Spleen (tissue), 11 donors: ENCODE measurements at regions not wholly inside any gene's neighbourhood (a gene's known extent, or its start where the extent isn't known, plus 50 kb on each side); places are given as distances from the start of the nearest gene placed in this dataset.

Source experiments
- DNase-seq: peaks from one replicate; pipeline ENCODE4 v3.0.0-alpha.2; 2020
- H3K27ac ChIP-seq, 8 donors: fragments of 200-600 bp; sonication (generic) in 7 of 8; 1 replicate in 4 of 8; 2 replicates in 4 of 8; pipeline versions ENCODE4 v1.5.0 to v1.8.0; 2016 to 2021; ENCODE audit warnings: inconsistent platforms in 4 of 8, mild to moderate bottlenecking in 4 of 8, moderate library complexity in 1 of 8
- H3K27me3 ChIP-seq, 7 donors: fragments of 200-600 bp; sonication (generic) in 6 of 7; replicated peaks in 1 of 7; 1 replicate in 4 of 7; 2 replicates in 3 of 7; pipeline versions ENCODE4 v1.5.0 to v1.8.0; 2016 to 2021; ENCODE audit warnings: inconsistent platforms in 3 of 7, mild to moderate bottlenecking in 1 of 7
- H3K36me3 ChIP-seq, 6 donors: fragments of 200-600 bp; sonication (generic) in 5 of 6; 1 replicate in 4 of 6; 2 replicates in 2 of 6; pipeline versions ENCODE4 v1.5.0 to v1.8.0; 2016 to 2021; ENCODE audit warnings: inconsistent platforms in 2 of 6
- H3K4me1 ChIP-seq, 6 donors: fragments of 200-600 bp; sonication (generic) in 5 of 6; 1 replicate in 3 of 6; 2 replicates in 3 of 6; pipeline versions ENCODE4 v1.5.0 to v1.8.0; 2016 to 2021; ENCODE audit warnings: inconsistent platforms in 3 of 6
- H3K4me3 ChIP-seq, 8 donors: fragments of 200-600 bp; sonication (generic) in 7 of 8; 1 replicate in 4 of 8; 2 replicates in 4 of 8; pipeline versions ENCODE4 v1.5.0 to v1.8.0; 2016 to 2021; ENCODE audit warnings: inconsistent platforms in 4 of 8, mild to moderate bottlenecking in 4 of 8, moderate library complexity in 2 of 8
- H3K9me3 ChIP-seq, 8 donors: fragments of 200-600 bp; sonication (generic) in 7 of 8; 1 replicate in 4 of 8; 2 replicates in 4 of 8; pipeline versions ENCODE4 v1.5.0 to v1.8.0; 2016 to 2021; ENCODE audit warnings: inconsistent platforms in 4 of 8
- POLR2A ChIP-seq, 3 donors: fragments of 450-650 bp; IDR thresholded peaks; one replicate each; pipeline ENCODE4 v1.5.1; 2017; ENCODE audit warnings: antibody characterized with exemption in 3 of 3, mild to moderate bottlenecking in 1 of 3
- POLR2AphosphoS5 ChIP-seq, 3 donors: sonication (generic); formaldehyde crosslinking; IDR thresholded peaks; one replicate each; pipeline ENCODE4 v1.5.1; 2017; ENCODE audit warnings: antibody characterized with exemption in 3 of 3
- WGBS, 5 donors: extraction: QIAGEN DNeasy Blood & Tissue Kit in 3 of 5; methylation state at CpG; one replicate each; pipeline versions ENCODE4 v1.1.5 to v1.1.7; 2013 to 2018; 5-methylcytosine and 5-hydroxymethylcytosine counted together
- intact Hi-C: fragments of 100-400 bp; cut with DNase I; formaldehyde crosslinking; loops from one replicate; pipeline ENCODE4 v1.15.0; 2023; ENCODE audit warnings: low total_unique reads
- TF ChIP-seq, protein P1 (sequence below), 11 experiments: fragments of 200-600 bp in 7 of 11; fragments of 450-650 bp in 4 of 11; sonication (generic) in 4 of 11; IDR thresholded peaks in 8 of 11; conservative IDR thresholded peaks in 3 of 11; 1 replicate in 7 of 11; 2 replicates in 4 of 11; pipeline versions ENCODE4 v1.4.0 to v1.8.0; 2016 to 2021; ENCODE audit warnings: antibody characterized with exemption in 11 of 11, inconsistent platforms in 4 of 11, mild to moderate bottlenecking in 1 of 11
- donor health status: healthy with polysubstance abuse.
- donor health status: DM: no; HTN: no; CAD: no; lungs with moderate emphysema.
- donor health status: DM: no; HTN: no; CAD: no.
- donor health status: Bipolar disorder and iron deficiency.
- donor health status: healthy.
- donor health status: DM: no; HTN: no; CAD: no.
- donor health status: DM: yes; HTN: yes; CAD: no.

DNA sequence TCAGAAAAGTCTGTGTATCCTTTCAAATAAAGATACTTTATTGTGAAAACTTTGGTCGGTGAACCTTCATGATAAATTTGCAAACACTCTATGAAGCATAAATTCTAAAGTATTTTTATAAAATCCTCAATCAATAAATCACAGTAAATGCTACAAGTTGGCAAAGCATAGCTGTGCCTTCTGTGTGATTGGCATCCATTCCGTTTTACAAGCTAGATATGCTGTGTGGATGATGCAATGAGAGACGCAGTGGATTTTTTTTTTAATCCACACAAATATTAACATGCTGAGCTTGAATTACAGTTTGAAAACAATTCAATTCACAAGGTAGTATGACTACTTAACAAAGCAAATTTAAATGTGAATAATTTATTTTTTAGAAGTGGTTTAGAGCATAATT is 937.2 kb downstream of the ZPLD1 start:
- WGBS, 5 donors, result 76 to 87% (median 84%) methylated on average over 3 of the region's 3 CpGs

DNA sequence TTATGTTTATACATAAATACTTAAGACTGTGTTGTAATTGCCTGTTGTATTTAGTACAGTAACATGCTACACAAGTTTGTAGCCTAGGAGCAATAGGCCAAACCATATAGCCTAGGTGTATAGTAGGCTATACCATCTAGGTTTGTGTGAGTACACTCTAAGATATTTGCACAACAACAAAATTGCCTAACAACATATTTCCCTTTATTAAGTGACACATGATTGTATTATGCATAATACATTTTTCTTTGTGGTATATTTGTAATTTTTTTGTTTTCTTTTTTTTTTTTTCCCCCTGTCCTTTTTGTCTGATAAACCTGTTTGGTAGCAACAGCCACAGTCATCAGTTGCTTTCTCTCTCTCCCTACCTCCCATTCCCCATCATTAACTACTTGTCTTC is 945.6 kb downstream of the ZPLD1 start:
- no peaks in the 10 kb centered on the region for H3K27me3 ChIP-seq
- no peaks in the 10 kb centered on the region for H3K36me3 ChIP-seq
- H3K9me3 ChIP-seq, result no peaks in the 10 kb centered on the region
- intact Hi-C loops, result no loop called here
- no peaks in the 10 kb centered on the region for H3K4me1 ChIP-seq
- no peak overlapping the region for H3K4me3 ChIP-seq
- no peak overlapping the region for H3K27ac ChIP-seq
- TF ChIP-seq, protein P1, sequence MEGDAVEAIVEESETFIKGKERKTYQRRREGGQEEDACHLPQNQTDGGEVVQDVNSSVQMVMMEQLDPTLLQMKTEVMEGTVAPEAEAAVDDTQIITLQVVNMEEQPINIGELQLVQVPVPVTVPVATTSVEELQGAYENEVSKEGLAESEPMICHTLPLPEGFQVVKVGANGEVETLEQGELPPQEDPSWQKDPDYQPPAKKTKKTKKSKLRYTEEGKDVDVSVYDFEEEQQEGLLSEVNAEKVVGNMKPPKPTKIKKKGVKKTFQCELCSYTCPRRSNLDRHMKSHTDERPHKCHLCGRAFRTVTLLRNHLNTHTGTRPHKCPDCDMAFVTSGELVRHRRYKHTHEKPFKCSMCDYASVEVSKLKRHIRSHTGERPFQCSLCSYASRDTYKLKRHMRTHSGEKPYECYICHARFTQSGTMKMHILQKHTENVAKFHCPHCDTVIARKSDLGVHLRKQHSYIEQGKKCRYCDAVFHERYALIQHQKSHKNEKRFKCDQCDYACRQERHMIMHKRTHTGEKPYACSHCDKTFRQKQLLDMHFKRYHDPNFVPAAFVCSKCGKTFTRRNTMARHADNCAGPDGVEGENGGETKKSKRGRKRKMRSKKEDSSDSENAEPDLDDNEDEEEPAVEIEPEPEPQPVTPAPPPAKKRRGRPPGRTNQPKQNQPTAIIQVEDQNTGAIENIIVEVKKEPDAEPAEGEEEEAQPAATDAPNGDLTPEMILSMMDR (IDR thresholded peaks at IDR 0.05 in 8 of 11, conservative IDR thresholded peaks at IDR 0.05 in 3 of 11), result no peak
- TF ChIP-seq POLR2AphosphoS5 (IDR thresholded peaks at IDR 0.05) (no peak), POLR2A (IDR thresholded peaks at IDR 0.05) (no peak)
- no peak for DNase-seq

More for the DNA sequence above, 937.2 kb downstream of the ZPLD1 start:
- intact Hi-C loops, result no loop called here
- no peaks in the 10 kb centered on the region for H3K27me3 ChIP-seq
- no peak for DNase-seq
- H3K4me3 ChIP-seq, result no peak overlapping the region
- TF ChIP-seq, protein P1 (IDR thresholded peaks at IDR 0.05 in 8 of 11, conservative IDR thresholded peaks at IDR 0.05 in 3 of 11), result no peak
- TF ChIP-seq POLR2A (IDR thresholded peaks at IDR 0.05), result no peak
- no peak for TF ChIP-seq POLR2AphosphoS5 (IDR thresholded peaks at IDR 0.05)
- H3K36me3 ChIP-seq, result no peaks in the 10 kb centered on the region
- no peaks in the 10 kb centered on the region for H3K4me1 ChIP-seq
- H3K9me3 ChIP-seq, result peaks cover 0 to 3% (median 0%) of the 10 kb centered on the region in 8 donors
- no peak overlapping the region for H3K27ac ChIP-seq

DNA sequence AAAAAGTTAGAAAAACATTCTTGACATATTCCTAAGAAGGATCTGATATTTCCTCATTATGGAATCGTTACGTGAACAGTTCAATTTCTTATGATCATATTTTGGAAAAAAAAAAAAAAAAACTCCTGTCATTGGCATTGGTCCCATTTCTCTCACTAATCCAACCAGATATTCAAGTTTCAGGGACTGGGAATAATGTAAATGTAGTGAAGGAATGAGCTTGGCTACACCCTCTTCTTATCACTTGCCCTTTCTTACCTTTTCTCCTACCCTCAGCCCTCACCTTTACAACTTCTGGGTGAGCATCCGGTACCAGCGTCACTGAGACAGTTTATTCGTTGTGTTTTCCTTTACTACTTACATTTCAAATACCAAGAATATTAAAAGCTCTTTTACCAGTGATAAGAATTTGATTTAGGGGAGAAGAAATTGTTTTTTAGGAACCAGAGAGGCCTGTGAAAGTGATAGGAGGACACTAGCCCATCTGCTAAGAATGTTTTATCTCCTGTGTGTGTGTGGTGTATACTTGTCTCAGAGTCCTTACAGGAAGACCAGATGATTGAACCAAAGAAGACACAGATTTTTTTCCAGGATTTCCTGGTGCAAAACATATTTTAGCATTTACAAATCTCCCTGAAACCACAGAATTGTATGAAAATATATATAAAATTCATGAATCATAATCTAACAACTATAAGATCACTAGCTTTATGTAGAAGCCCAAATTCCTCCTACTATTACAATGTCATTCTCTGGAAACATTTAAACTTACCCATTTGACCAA is 946.7 kb downstream of the ZPLD1 start:
- TF ChIP-seq POLR2A (IDR thresholded peaks at IDR 0.05), result no peak
- no peak for TF ChIP-seq POLR2AphosphoS5 (IDR thresholded peaks at IDR 0.05)
- TF ChIP-seq, protein P1 (IDR thresholded peaks at IDR 0.05 in 8 of 11, conservative IDR thresholded peaks at IDR 0.05 in 3 of 11), result no peak
- Histone ChIP-seq H3K9me3 (no peaks in the 10 kb centered on the region), H3K4me1 (no peaks in the 10 kb centered on the region), H3K27ac (no peak overlapping the region), H3K27me3 (no peaks in the 10 kb centered on the region), H3K36me3 (no peaks in the 10 kb centered on the region), H3K4me3 (no peak overlapping the region)
- 84 to 91% (median 89%) methylated on average over 5 of the region's 5 CpGs for WGBS, 5 donors
- DNase-seq, result no peak
- intact Hi-C loops, result no loop called here

DNA sequence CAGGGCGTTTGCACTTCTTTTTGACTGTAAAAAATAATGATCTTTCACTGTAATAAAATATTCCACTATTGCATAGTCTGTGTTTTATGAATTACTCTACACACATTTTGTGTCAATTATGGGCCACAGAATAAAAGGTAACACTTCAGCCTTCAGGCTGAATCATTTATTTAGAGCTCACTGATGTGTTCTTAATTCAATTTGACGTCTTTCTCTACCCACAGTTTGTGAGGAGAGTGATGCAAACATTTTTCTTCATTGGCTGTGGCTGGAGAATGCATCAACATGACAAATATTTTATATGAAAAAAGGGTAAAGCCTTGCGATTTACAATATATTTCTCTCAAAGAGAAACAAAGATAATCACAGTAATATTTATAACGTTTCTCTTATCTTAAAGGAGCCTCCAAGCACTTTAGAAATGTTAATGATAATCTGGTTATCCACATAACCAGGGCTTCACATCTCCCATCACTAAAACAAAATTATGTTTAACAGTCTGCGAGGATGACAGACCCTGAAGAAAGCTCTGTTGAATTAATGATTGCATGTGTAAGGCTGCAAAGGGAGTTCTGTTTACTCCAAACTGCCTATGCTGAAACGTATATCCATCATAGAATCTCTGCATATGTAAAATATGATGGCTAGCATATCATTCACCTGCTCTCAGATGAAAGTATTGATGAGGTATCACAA is 951.3 kb downstream of the ZPLD1 start:
- Histone ChIP-seq H3K9me3 (no peaks in the 10 kb centered on the region), H3K4me1 (no peaks in the 10 kb centered on the region), H3K27ac (no peak overlapping the region), H3K4me3 (no peak overlapping the region), H3K36me3 (no peaks in the 10 kb centered on the region), H3K27me3 (no peaks in the 10 kb centered on the region)
- no peak for DNase-seq
- no peak for TF ChIP-seq POLR2AphosphoS5 (IDR thresholded peaks at IDR 0.05)
- TF ChIP-seq, protein P1 (IDR thresholded peaks at IDR 0.05 in 8 of 11, conservative IDR thresholded peaks at IDR 0.05 in 3 of 11), result no peak
- TF ChIP-seq POLR2A (IDR thresholded peaks at IDR 0.05), result no peak
- WGBS, 5 donors, result 55 to 65% (median 62%) methylated on average over 6 of the region's 6 CpGs
- intact Hi-C loops, result no loop called here
